HG02763 (cell line): ENCODE measurements at regions not wholly inside any gene's neighbourhood (a gene's known extent, or its start where the extent isn't known, plus 50 kb on each side); places are given as distances from the start of the nearest gene placed in this dataset.

Experiments used
- ATAC-seq: cut with Tn5 transposase; IDR thresholded peaks from one replicate; pipeline ENCODE4 v1.9.1; 2021; ENCODE audit warnings: mild to moderate bottlenecking, moderate library complexity; ENCODE audit not compliant: unreplicated experiment

DNA sequence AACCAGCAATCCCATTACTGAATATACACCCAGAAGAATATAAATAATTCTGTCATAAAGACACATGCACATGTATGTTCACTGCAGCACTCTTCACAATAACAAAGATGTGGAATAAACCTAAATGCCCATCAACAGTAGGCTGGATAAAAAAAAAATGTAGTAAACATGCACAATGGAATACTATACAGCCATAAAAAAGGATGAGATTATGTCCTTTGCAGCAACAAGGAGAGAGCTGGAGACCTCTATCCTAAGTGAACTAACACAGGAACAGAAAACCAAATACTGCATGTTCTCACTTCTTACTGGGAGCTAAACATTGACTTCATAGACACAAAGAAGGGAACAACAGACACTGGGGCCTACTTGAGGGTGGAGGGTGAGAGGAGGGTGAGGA is 2067.7 kb downstream of the ARAP2 start:
- ATAC-seq = no peak

DNA sequence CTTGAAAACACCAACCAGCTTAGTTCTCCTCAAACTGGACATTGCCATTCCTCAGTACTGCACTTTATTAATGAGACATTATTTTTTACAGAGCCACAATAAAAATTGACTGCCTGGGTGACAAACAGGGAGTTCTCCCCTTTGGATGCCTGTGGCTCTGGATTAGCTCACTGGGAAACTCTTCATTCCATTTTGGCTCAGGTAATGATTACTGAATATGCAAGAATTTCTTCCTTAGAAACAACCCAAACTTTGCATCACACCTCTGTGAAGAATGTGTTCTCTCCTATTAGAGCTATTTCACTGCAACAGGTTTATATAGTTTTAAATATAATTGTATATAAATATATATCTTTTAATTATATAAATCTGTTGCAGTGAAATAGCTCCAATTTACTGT is 2065.8 kb downstream of the ARAP2 start:
- ATAC-seq = no peak

DNA sequence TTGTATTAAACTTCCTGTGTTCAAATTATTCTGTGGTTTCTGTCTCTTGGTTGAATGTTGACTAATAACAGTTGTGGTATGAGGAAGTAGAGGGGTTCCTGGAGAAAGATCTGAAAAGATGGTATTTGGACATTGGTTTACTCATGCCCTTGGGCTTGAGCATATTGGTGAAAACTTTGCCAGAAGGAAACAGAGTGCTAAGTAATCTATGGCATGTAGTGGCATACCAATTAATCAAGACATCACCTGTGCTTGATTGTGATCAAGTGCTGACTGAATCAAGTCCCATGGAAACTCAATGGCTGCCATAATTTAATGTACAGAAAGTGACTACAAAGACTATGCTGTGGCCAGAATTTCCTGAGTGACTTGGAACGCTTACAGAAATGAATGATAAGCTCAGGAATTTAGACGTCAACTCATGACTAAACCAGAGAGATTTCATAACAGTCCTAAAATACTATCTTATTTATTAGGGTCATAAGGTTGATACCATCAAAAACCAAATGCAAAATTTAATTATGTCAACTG is 2062.9 kb downstream of the ARAP2 start:
- ATAC-seq = no peak

DNA sequence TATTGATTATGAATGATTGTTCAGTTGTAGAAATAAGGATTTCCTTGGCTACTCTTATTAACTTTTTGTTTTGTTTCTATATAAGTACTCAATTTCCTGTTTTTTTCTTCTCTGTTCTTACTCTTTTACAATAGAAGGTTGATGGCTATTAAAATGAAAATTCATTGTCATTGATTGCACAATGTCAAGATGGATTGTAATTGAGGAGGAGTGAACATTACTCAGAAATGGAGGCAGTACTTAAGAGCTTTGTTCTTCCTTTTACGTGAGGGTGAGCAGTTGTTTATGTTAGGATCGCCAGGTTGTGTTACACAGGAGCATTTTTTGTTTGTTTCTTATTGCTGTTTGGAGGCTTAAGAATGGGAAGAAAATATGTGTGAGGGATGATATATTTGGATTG is 2062.4 kb downstream of the ARAP2 start:
- ATAC-seq = no peak

DNA sequence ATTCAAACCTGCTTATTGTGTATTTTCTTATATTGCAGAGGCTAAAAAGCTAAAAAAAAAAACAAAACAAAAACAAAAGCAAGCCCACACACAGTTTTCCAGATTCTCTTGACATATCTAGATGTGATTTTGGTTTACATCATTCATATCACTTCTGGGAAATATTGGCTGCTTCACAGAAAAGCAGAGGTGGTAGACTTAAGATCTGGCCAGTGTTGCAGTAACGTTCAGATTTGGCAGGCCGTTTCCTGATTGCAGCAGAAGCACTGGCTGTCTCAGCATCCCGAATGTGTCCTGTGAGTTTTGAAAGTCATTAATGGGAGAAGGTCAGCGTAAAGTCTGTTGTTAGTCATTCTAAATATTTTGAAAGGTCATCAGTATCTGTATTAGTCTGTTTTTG is 2062.0 kb downstream of the ARAP2 start:
- ATAC-seq = no peak

DNA sequence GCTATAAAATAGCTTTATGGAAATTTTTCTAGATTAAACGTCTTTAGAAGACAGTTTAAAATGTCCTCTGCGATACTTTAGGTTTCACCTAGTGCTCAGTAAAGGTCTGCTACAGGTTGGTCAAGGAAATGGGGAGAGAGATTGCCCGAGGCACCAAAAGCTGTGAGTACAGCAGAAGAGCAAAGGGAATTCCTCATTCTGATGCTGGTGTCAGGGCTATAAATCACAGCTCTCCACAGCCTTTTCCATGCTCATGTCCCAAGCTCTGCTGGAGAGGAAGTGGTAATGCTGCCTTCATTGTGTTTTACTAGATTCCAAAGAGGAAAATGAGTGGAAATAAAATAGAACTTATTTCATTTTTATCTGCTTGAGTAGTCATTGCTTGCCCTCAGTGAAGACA is 2060.4 kb downstream of the ARAP2 start:
- no peak for ATAC-seq

DNA sequence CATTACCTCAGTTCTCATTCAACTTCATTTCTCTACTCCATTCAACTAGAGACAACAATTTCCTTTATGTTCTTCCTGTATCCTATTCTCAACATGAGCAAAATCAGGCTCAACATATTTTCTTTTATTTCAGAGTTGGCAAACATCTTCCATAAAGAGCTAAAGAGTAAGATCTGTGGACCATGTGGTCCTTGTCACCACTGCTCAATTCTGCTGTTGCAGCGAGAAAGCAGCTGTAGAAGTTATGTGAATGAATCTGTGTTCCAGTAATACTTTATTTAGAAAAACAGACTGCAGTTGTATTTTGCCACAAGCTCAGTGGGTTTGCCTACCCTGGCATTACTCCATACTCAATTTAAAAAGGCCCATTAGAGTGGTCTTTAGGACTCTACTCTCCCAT is 2057.3 kb downstream of the ARAP2 start:
- ATAC-seq = no peak

DNA sequence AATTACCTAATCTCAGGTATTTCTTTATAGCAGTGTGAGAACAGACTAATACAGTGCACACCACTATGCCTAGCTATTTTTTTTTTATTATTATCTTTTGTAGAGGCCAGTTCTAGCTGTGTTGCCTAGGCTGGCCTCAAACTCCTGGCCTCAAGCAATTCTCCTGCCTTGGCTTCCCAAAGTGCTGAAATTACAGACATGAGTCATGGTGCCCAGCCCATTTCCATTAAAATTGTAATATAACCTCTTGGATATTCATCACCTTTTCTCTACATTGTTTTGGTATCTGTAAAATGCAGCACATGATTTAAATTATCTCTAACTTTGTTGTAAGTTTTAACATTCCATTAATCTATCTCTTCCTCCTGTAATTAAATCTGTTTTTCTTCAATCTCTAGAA is 2052.9 kb downstream of the ARAP2 start:
- no peak for ATAC-seq

DNA sequence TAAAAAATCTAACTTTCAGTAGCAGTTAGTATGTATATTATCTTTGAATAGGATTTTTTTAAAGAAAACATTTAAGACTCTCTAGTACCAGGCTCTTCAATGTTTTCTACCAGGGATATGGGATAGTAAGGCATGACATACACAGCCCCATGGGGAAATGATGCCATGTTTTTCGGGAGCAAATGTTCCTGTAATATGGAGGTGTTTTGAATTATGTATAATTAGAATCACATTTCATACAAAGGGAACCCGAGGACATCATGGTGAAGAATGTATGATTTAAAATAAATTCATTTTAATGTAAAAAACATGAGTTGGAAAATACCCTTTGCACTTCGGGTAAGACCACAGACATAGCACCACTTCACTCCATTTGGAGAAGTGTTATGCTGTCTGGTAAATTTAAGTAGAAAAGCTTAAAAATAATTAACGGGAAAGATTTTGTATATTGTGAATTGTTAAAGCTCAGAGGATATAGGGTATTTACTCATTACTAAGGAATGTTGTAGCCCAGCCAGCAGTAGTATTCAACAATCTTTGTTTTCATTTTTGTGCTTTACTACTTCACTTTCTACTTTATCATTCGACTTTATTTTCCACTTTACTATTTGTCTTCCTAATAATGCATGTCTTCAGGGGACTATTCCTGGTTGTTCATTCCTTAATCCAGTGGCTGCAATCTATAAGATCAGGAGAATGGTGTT is 2050.7 kb downstream of the ARAP2 start:
- ATAC-seq = no peak

DNA sequence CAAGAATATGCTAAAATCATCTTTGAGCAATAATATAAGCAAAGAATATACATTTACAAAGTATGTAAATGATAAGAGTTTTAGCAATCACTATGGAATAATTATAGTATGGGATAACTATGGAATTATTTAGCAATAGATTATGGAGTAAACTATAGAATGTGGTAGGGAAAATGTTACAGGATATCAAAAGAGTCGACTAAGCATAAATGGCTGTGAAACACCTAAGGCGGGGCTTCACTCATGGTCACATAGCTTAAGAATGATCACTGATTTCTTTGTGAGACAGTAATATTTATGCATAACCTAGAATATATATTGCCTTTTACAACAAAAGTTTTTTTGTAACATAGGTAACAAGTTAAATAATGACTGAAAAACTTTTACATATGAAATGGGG is 2049.7 kb downstream of the ARAP2 start:
- ATAC-seq = no peak

DNA sequence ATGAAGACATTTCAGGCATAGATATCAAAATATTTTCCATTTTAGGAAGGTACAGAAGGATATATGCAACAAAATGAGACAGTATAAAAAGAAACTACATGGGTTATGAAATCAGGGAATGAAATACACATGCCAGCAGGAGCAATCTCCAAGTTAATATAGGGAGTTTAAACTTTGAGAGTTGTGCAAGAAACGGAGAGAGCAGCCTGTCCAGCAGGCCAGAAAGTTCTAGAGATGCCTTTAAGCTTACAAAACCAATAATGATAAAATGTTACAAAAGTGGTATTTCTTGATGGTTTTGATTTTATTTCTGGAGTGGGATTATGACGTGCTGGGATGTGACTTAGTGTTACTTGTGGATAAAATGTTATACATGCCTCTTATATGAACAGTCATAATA is 2047.9 kb downstream of the ARAP2 start:
- ATAC-seq = no peak

DNA sequence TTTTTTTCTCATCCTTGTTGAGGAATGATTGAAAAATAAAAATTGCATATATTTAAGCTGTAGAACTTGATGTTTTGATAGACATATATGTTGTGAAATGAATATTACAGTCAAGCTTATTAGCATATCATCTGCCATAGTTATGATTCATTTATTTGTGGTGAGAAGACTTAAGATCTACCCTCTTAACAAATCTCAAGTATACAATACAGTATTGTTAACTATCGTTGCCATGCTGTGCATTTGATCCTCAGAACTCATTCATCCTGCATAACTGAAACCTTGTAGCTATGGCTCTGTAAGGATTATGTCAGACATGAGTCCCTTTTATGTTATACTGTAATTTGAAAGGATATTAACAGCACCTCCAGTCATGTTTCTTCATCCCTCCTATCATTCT is 2045.3 kb downstream of the ARAP2 start:
- ATAC-seq = no peak

DNA sequence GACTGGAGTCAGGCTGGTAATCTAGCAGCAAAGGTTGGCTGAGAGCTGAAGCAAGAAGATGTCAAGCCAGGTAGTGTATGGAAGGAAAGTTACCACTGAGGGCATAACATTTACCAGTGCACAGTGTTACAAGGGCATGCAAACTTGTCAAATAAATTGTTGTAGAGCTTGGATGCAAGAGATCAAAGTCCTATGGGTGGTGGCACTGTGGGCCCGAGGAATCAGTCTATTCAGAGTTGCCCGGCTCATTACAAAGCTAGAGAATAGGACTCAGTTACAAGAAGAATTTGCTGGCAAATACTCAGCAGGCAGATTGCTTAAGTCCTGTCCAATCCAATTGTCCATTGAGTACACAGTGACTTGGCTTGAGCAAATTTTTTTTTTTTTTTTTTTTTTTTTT is 2043.8 kb downstream of the ARAP2 start:
- no peak for ATAC-seq

DNA sequence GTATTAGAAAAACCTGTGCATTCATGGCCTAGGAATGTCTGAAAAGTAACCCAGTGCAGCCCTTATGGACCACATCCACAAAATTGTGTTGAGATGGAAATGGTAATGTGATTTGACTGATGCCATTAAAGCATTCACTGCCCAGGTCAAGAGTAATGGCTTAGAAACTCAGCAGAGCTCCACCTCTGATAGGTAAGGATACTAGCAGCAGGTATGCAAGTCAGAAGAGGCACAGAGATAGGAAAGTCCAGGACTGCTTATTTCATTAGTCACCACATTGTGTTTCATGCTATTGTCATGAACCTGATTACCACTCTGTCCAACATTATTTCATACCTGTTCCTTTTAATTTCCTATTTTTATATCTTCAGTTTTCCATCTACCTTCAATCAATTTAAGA is 2042.2 kb downstream of the ARAP2 start:
- no peak for ATAC-seq

DNA sequence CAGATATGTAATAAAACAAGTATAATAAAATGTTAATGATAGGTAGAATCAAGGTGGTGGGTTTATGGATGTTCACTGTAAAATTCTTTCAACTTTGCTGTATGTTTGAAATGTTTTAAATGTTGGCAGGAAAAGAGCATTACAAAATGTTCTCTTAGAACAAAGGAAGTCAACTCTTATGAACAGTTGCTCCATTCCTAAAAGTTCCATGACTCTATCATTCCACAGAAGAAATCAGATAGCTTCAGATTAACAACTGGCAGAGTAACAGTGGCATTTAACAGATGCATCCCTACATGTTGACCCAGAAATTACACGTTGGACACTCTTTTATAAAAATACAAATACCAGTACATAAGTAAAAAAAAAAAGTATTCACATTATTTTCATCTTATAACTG is 2023.7 kb downstream of the ARAP2 start:
- no peak for ATAC-seq

DNA sequence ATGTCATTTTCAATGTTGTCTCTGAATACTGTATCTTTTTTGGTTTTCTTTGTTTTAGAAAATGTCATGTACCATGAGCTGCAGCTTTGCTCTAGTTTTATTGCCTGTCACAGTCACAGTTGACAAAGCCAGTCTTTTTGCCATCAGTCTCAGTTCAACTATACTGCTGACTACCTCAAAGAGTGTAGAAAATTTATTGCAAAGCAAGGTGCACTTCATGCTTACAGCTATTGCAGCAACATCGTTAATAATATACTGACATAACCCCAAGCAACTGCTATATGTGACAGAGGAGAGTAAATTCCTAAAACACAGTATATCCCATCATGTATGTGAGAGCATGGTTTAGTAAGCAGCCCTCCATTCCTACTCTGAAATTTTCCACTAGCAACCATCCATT is 2022.3 kb downstream of the ARAP2 start:
- no peak for ATAC-seq

DNA sequence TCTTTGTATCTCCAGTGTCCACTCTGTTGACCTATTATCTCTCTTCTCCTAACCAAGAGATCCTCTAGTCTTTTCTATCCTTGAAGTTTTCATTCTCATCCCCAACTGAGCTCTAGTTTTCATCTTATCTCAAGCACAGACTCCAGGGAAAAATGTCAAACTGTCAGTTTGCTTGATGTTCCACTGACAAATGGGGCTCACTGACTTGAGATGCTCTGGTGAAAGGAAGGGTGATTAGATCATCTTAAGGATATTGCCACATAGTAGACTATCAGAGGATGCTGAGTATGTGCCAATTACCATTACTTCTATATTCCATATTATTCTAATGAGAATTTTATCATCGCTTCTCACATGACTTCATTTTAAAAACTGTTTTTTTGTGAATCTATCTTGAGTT is 2008.2 kb downstream of the ARAP2 start:
- ATAC-seq = no peak

DNA sequence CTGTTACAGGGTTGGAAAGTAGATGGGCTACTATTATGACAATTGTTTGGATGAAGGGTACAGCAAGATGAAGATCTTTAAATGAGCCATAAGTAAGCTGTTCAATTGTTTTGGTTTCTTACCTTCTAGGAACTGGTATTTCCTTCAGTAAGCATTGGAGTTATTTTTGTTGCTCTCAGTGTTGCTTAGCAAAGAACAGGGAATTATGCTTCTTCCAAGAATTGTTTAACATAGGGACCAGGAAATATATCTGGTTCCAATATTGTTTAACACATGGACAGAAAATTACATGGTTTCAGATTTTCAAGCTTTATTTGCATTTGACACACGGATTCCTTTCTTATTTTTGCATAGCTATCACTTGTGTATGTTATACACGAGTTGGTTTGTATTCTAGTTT is 1999.0 kb downstream of the ARAP2 start:
- ATAC-seq = no peak

DNA sequence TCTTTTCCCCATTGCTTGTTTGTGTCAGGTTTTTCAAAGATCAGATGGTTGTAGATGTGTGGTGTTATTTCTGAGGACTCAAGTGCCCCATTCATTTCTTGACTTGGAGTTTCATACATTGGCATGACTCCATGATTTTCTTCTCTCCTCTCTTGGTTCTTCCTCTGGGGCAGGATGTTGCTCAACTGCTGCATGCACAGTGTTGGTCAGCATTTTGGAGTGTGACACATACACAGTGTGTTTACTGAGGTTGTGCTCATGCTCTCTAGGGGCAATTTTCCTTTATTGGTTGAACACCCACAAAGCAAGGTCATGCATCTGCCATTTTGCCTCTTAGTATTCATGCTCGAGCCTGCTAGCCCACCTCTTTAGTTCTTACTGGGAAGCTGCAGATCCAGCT is 1993.8 kb downstream of the ARAP2 start:
- no peak for ATAC-seq

DNA sequence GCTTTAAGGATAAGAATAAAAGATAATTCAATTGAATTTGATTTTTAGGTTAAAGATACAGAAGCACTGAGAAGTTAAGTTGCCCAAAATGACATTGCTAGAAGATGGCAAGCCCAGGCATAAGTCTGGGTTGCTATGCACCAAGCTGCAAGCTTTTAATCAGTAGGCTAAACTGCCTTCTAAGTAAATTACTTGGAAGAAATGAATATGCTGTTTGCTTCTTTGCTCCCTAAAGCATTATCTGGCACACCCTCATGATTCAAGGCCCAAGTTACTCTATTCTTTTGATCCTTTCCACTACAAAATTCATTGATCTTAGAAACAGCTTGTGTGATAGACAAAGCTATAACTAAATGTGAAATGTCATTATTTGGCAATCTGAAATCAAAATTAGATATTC is 1991.1 kb downstream of the ARAP2 start:
- no peak for ATAC-seq

DNA sequence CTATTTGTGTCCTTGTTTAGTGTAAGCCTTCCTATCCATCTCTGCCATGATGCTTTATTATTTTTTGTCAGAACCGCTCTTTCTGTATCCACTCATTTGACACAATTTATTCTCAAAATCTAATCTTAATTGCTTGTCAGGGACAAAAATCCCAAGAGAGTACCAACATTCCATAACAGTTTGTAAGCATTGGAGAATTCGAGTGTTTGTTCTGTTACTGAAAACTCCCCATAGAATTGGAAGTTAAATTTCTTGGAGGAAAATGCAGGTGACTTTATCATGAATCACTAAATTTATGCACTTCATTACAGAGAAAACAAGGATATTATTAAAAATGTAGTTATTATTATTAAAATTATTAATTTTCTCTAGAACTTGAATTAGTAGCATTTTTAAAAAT is 1986.1 kb downstream of the ARAP2 start:
- ATAC-seq = no peak

DNA sequence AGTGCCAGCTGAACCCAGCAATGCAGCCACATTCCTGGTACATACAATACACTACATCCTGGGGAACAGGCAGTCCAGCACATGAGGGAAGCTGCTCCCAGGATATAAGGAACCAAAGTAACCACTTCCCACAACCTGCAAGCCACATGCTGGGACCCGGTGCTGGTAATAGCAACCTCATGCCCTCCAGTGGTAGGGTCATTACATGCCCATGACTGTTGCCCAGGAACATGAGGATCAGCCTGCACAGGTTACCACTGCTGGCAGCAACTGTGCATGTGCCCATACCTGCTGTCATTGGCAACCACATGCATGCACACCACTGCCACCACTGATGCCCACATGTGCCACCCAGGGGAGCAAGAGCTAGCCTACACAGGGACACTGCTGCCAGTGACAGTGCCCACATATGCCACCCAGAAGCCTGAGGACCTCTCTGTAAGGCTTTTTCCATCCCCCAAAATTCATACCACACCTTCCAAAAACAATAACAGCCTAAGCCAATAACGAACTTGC is 1982.5 kb downstream of the ARAP2 start:
- no peak for ATAC-seq

DNA sequence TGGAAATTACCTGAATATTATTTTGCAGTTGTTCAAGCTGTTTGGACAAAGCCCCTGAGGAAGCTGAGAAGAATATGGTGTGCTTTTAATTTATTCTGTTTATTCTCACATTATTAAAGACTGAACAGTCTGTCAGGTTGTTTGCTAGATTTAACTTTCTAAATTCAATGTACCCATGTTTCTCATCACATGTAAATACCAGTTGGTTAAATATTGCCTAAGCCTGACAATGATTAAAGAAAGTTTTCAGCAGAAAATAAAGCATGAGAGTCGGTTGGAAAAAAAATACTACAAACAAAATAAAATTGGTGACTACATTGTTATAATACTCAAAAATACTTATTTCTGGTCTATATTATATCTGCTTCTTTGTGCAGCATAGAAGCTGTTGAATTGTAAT is 1974.7 kb downstream of the ARAP2 start:
- no peak for ATAC-seq
